ENCODE measurements at regions not wholly inside any gene's neighbourhood (a gene's known extent, or its start where the extent isn't known, plus 50 kb on each side); places are given as distances from the start of the nearest gene placed in this dataset.
"Not testable (repeated sequence)": the region's sequence is repeated elsewhere in the genome, so short reads cannot be mapped to it uniquely, and the experiment has no call there.

DNA sequence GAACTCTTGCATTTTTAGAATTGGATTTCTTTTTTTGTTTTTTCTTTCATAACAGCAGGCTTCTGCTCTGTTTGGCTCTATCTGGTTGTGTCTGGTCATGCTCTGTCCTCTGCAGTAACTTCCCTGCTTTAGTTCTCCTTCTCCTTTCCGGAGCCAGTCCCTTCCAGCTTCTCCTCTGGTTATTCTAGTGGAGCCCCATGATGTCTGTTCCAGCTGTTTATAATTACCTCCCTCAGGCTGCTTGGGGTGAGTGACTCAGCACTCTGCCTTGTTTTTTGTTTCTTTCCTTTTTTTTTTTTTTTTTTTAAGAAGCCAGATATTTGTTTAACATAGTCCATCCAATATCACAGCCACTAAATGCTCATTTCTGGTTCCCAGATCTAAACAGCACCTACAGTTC is 409.6 kb downstream of the MAFB start:
- WGBS, 2 donors = 11 to 24% methylated on average over 1 of the region's 1 CpG
- peak; percentile 24 to 71 for DNase-seq (ENCODE audit: low spot score in 2 of 2)
- Histone ChIP-seq H3K36me3 (no peaks in the 10 kb centered on the region), H3K4me1 (peaks cover 0 to 46% (median 4%) of the 10 kb centered on the region in 4 donors), H3K9me3 (no peaks in the 10 kb centered on the region), H3K4me3 (no peak overlapping the region), H3K27me3 (no peaks in the 10 kb centered on the region), H3K27ac (peak overlapping the region; percentile 12 to 88 (median 50))
- peak; percentile 85 for TF ChIP-seq EP300 (IDR thresholded peaks at IDR 0.05)
- TF ChIP-seq, protein P1, sequence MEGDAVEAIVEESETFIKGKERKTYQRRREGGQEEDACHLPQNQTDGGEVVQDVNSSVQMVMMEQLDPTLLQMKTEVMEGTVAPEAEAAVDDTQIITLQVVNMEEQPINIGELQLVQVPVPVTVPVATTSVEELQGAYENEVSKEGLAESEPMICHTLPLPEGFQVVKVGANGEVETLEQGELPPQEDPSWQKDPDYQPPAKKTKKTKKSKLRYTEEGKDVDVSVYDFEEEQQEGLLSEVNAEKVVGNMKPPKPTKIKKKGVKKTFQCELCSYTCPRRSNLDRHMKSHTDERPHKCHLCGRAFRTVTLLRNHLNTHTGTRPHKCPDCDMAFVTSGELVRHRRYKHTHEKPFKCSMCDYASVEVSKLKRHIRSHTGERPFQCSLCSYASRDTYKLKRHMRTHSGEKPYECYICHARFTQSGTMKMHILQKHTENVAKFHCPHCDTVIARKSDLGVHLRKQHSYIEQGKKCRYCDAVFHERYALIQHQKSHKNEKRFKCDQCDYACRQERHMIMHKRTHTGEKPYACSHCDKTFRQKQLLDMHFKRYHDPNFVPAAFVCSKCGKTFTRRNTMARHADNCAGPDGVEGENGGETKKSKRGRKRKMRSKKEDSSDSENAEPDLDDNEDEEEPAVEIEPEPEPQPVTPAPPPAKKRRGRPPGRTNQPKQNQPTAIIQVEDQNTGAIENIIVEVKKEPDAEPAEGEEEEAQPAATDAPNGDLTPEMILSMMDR (IDR thresholded peaks at IDR 0.05) = no peak

DNA sequence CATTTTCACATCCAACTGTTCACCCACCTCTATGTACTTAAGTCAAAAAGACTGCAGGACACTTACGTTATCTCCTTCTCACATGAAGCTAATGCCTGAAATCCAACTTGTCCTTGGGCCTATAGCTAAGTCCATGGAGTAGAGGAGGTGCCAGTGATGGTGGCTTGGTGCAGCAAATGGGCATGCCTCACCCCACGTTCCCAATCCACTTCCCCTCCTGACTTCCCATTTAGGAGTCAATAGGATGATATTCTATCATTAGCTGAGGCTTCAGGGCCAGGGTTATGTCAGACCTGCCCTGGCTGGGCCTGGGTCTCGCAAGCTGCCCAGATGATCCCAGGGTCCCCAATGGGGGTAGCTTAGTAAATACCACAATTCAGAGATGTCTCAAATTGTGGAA is 410.4 kb downstream of the MAFB start:
- DNase-seq (ENCODE audit: low spot score in 2 of 2) = no peak
- no peaks in the 10 kb centered on the region for H3K27me3 ChIP-seq
- peaks cover 0 to 46% (median 4%) of the 10 kb centered on the region in 4 donors for H3K4me1 ChIP-seq
- H3K36me3 ChIP-seq = no peaks in the 10 kb centered on the region
- no peak for TF ChIP-seq EP300 (IDR thresholded peaks at IDR 0.05)
- TF ChIP-seq, protein P1 (IDR thresholded peaks at IDR 0.05) = no peak
- no peak for TF ChIP-seq POLR2A (IDR thresholded peaks at IDR 0.05)
- no peaks in the 10 kb centered on the region for H3K9me3 ChIP-seq
- no peak overlapping the region for H3K4me3 ChIP-seq
- H3K27ac ChIP-seq = peak overlapping the region; percentile 12 to 88 (median 50)
- WGBS, 2 donors = 80 to 86% methylated on average over 3 of the region's 3 CpGs

DNA sequence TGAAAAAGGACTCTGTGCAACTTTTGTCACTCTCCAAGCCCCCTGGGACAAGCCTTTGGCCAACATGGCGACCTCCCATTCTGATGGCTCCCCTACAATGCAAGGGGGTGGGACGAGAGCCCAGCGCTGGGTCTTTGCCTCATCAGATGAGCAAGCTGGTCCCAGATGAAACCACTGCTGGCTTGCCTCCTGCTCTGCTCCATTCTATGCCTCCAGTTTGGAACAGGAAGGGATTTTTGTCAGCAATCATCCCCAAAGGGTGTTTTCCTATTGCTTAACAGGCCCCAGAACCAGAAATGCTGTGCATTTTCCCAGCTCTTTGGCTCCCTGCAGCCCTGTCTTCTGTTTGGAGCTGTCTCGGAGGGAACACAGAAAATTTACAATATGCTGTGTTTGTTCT is 412.7 kb downstream of the MAFB start:
- peaks cover 0 to 46% (median 4%) of the 10 kb centered on the region in 4 donors for H3K4me1 ChIP-seq
- H3K36me3 ChIP-seq = no peaks in the 10 kb centered on the region
- TF ChIP-seq EP300 (IDR thresholded peaks at IDR 0.05) (no peak), POLR2A (IDR thresholded peaks at IDR 0.05) (no peak)
- TF ChIP-seq, protein P1 (IDR thresholded peaks at IDR 0.05) = no peak
- no peak for DNase-seq (ENCODE audit: low spot score in 2 of 2)
- 62 to 65% methylated on average over 4 of the region's 4 CpGs for WGBS, 2 donors
- no peak overlapping the region for H3K4me3 ChIP-seq
- no peak overlapping the region for H3K27ac ChIP-seq
- H3K9me3 ChIP-seq = no peaks in the 10 kb centered on the region
- H3K27me3 ChIP-seq = no peaks in the 10 kb centered on the region

DNA sequence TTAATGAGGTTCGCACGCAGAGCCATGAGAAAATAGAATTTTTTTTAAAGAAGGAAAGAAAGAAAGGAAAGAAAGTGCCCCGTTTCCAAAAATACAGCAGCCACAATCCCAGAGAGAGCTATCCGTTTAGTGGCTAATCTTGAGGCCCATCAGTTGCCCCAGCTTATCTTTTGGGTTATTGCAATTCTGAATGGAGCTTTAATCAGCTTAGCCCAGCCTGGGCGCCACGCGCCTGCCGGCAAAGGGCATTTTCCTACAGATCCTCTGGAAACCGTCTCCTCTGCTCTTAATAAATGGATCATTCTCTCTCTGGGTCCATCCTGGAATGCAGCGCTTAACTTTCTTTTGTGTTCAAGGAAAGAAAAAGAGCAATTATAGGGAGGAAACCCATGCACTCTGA is 413.3 kb downstream of the MAFB start:
- TF ChIP-seq, protein P1 (IDR thresholded peaks at IDR 0.05) = no peak
- TF ChIP-seq POLR2A (IDR thresholded peaks at IDR 0.05) (no peak), EP300 (IDR thresholded peaks at IDR 0.05) (no peak)
- DNase-seq (ENCODE audit: low spot score in 2 of 2) = no peak
- no peaks in the 10 kb centered on the region for H3K9me3 ChIP-seq
- no peak overlapping the region for H3K4me3 ChIP-seq
- H3K4me1 ChIP-seq = peaks cover 0 to 46% (median 4%) of the 10 kb centered on the region in 4 donors
- no peaks in the 10 kb centered on the region for H3K27me3 ChIP-seq
- H3K36me3 ChIP-seq = no peaks in the 10 kb centered on the region
- 50 to 63% methylated on average over 10 of the region's 10 CpGs for WGBS, 2 donors
- H3K27ac ChIP-seq = no peak overlapping the region

DNA sequence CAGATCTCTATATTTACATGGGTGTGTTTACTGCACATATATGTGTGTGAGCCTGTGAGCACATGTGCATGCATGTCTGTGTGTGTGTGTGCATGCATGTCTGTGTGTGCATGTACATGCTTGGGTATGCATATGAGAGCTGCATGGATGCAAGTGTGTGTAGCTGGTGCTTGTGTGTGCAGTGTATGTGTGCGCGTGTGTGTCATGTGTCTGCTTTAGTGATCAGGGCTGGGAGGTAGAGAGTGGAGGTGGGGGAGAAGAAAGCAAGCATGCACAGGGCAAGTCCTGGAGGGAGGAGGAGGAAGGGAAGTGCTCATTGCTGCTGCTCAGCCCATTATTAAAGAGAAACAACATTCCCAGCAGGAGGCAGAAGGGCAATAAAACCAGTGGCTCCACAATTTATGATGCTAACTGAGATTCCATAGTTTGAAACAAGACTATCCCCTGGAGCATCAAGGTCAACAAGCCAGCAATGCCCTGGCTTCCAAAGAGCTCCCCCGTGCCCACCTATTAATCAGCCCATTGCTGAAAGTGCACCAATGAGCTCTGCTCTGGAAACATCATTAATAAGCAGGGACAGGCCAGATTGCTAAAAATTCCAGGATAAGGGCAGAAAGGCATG is 414.0 kb downstream of the MAFB start:
- peaks cover 0 to 44% (median 3%) of the 10 kb centered on the region in 4 donors for H3K4me1 ChIP-seq
- WGBS, 2 donors = 68 to 69% methylated on average over 3 of the region's 3 CpGs
- no peak overlapping the region for H3K27ac ChIP-seq
- H3K4me3 ChIP-seq = no peak overlapping the region
- no peaks in the 10 kb centered on the region for H3K9me3 ChIP-seq
- no peaks in the 10 kb centered on the region for H3K27me3 ChIP-seq
- DNase-seq (ENCODE audit: low spot score in 2 of 2) = no peak
- no peaks in the 10 kb centered on the region for H3K36me3 ChIP-seq
- no peak for TF ChIP-seq EP300 (IDR thresholded peaks at IDR 0.05)
- no peak for TF ChIP-seq POLR2A (IDR thresholded peaks at IDR 0.05)
- TF ChIP-seq, protein P1 (IDR thresholded peaks at IDR 0.05) = no peak

DNA sequence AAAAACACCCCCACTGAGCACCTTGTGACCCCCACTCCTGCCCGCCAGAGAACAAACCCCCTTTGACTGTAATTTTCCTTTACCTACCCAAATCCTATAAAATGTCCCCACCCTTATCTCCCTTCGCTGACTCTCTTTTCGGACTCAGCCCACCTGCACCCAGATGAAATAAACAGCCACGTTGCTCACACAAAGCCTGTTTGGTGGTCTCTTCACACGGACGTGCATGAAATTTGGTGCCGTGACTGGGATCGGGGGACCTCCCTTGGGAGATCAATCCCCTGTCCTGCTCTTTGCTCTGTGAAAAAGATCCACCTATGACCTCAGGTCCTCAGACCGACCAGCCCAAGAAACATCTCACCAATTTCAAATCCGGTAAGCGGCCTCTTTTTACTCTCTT is 419.8 kb downstream of the MAFB start:
- not testable (repeated sequence) for H3K27me3 ChIP-seq; H3K4me1 ChIP-seq; DNase-seq (ENCODE audit: low spot score in 2 of 2); H3K4me3 ChIP-seq; H3K9me3 ChIP-seq; H3K36me3 ChIP-seq; H3K27ac ChIP-seq
- 90 to 91% methylated on average over 10 to 11 of the region's 11 CpGs for WGBS, 2 donors

Measured in tibial nerve (tissue), 4 donors.